T-helper 9 cell (primary cell): ENCODE measurements at regions not wholly inside any gene's neighbourhood (a gene's known extent, or its start where the extent isn't known, plus 50 kb on each side); places are given as distances from the start of the nearest gene placed in this dataset.
"Not testable (repeated sequence)": the region's sequence is repeated elsewhere in the genome, so short reads cannot be mapped to it uniquely, and the experiment has no call there.

Experiments
- DNase-seq: peaks from one replicate; pipeline ENCODE4 v3.0.0-alpha.2; 2020

GRCh38 chr3:66633402-66634381 is 132.9 kb upstream of the LRIG1 start:
- DNase-seq = no peak

GRCh38 chr3:66638717-66639116 is 137.9 kb upstream of the LRIG1 start:
- no peak for DNase-seq

- no peak for DNase-seq
Measured at GRCh38 chr3:66639809-66640356, 139.1 kb upstream of the LRIG1 start.

- no peak for DNase-seq
Measured at GRCh38 chr3:66642019-66642418, 141.2 kb upstream of the LRIG1 start.

- no peak for DNase-seq
Measured at GRCh38 chr3:66642484-66642883, 141.7 kb upstream of the LRIG1 start.

- no peak for DNase-seq
Measured at GRCh38 chr3:66644549-66644948, 143.7 kb upstream of the LRIG1 start.

GRCh38 chr3:66648975-66649374 is 148.2 kb upstream of the LRIG1 start:
- no peak for DNase-seq

GRCh38 chr3:66651520-66651919 is 150.7 kb upstream of the LRIG1 start:
- not testable (repeated sequence) for DNase-seq

- not testable (repeated sequence) for DNase-seq
Measured at GRCh38 chr3:66652100-66652499, 151.3 kb upstream of the LRIG1 start.

- DNase-seq = no peak
Measured at GRCh38 chr3:66655044-66655443, 154.2 kb upstream of the LRIG1 start.

- no peak for DNase-seq
Measured at GRCh38 chr3:66655671-66656070, 154.8 kb upstream of the LRIG1 start.

- DNase-seq = no peak
Measured at GRCh38 chr3:66656609-66657008, 155.8 kb upstream of the LRIG1 start.

GRCh38 chr3:66659056-66659455 is 158.2 kb upstream of the LRIG1 start:
- DNase-seq = no peak

GRCh38 chr3:66661628-66662027 is 160.8 kb upstream of the LRIG1 start:
- no peak for DNase-seq

GRCh38 chr3:66662894-66663293 is 162.1 kb upstream of the LRIG1 start:
- no peak for DNase-seq

- DNase-seq = no peak
Measured at GRCh38 chr3:66665021-66665695, 164.3 kb upstream of the LRIG1 start.

- no peak for DNase-seq
Measured at GRCh38 chr3:66666362-66666761, 165.5 kb upstream of the LRIG1 start.

GRCh38 chr3:66667263-66667662 is 166.4 kb upstream of the LRIG1 start:
- DNase-seq = no peak

- DNase-seq = no peak
Measured at GRCh38 chr3:66671291-66671690, 170.5 kb upstream of the LRIG1 start.

- no peak for DNase-seq
Measured at GRCh38 chr3:66672830-66673229, 172.0 kb upstream of the LRIG1 start.

- DNase-seq = no peak
Measured at GRCh38 chr3:66673293-66673692, 172.5 kb upstream of the LRIG1 start.

GRCh38 chr3:66675366-66675765 is 174.5 kb upstream of the LRIG1 start:
- no peak for DNase-seq

- DNase-seq = no peak
Measured at GRCh38 chr3:66692042-66692765, 191.4 kb upstream of the LRIG1 start.
